K562 (cell line): ENCODE measurements at regions not wholly inside any gene's neighbourhood (a gene's known extent, or its start where the extent isn't known, plus 50 kb on each side); places are given as distances from the start of the nearest gene placed in this dataset.

ENCODE experiments used
- ATAC-seq: fragments of 200-7000 bp; cut with Tn5 transposase; 3 replicates; pipeline ENCODE4 v1.9.1; 2020; ENCODE audit warnings: moderate library complexity
- BruUV-seq: library from RNA; stranded (reverse); fragments of 400-500 nt; replicated peaks from 2 replicates; lab custom pipeline; 2021; lab: Mats Ljungman, UMichigan
- CTCF ChIA-PET: fragments of 300-600 bp; formaldehyde crosslinking; extraction: SDS; loops from one replicate; lab custom pipeline; 2021; ENCODE audit warnings: low intra/inter-chr PET ratio; lab: Yijun Ruan, JAX
- POLR2A ChIA-PET: fragments of 300-600, 350-650 bp; sonication (Branson Sonifier 250); formaldehyde crosslinking; extraction: SDS; loops from one replicate; lab custom pipeline; 2021; ENCODE audit warnings: antibody characterized with exemption, inconsistent platforms; lab: Yijun Ruan, JAX
- DNase-seq, 4 experiments: peaks; one replicate each; pipeline versions ENCODE4 v3.0.0 to v3.0.0-alpha.2; 2011 to 2018; ENCODE audit warnings: low spot score in 3 of 4, mixed read lengths in 3 of 4; ENCODE audit errors: extremely low read depth in 1 of 4
- FAIRE-seq: peaks from 2 replicates; lab custom pipeline; 2011; peaks lifted over from hg19 to GRCh38; lab: Jason Lieb, UNC
- H2AFZ ChIP-seq: 2 replicates; pipeline ENCODE4 v1.6.0; 2011; ENCODE audit warnings: low read depth, low read length, control low read depth, inconsistent platforms
- H3K27ac ChIP-seq: fragments of 200-600 bp; 3 replicates; pipeline ENCODE4 v1.8.0; 2011; ENCODE audit warnings: low read depth, mild to moderate bottlenecking, control low read depth, inconsistent platforms, low read length, moderate library complexity, mixed read lengths; ENCODE audit errors: extremely low read depth
- H3K27me3 ChIP-seq, 2 experiments: fragments of 300-600 bp in 1 of 2; 2 replicates in 1 of 2; 3 replicates in 1 of 2; pipeline versions ENCODE4 v1.6.0 to v1.8.0; 2011; ENCODE audit warnings: inconsistent platforms in 2 of 2, low read length in 2 of 2, mild to moderate bottlenecking in 1 of 2, mixed read lengths in 1 of 2, moderate library complexity in 1 of 2; ENCODE audit not compliant: control insufficient read depth in 2 of 2, insufficient read depth in 2 of 2
- H3K36me3 ChIP-seq: fragments of 300-600 bp; 3 replicates; pipeline ENCODE4 v1.8.0; 2011; ENCODE audit warnings: mild to moderate bottlenecking, low read length, inconsistent platforms; ENCODE audit not compliant: control insufficient read depth, insufficient read depth
- H3K4me1 ChIP-seq, 2 experiments: fragments of 200-600 bp in 1 of 2; replicated peaks in 1 of 2; 2 replicates in 1 of 2; 3 replicates in 1 of 2; pipeline versions ENCODE4 v1.5.1 to v1.8.0; 2011; ENCODE audit warnings: inconsistent platforms in 2 of 2, low read length in 2 of 2, mild to moderate bottlenecking in 1 of 2, mixed read lengths in 1 of 2, moderate library complexity in 1 of 2; ENCODE audit not compliant: control insufficient read depth in 2 of 2, insufficient read depth in 2 of 2
- H3K4me2 ChIP-seq: 2 replicates; pipeline ENCODE4 v1.6.1; 2011; ENCODE audit warnings: low read length, control low read depth, inconsistent platforms, mixed read lengths; ENCODE audit not compliant: insufficient read depth
- H3K4me3 ChIP-seq: fragments of 200-600 bp; sonication (generic), shearing (Covaris generic); 2 replicates; pipeline ENCODE4 v1.5.1; 2016; ENCODE audit warnings: control low read depth, inconsistent platforms
- H3K79me2 ChIP-seq: fragments of 200-600 bp; 3 replicates; pipeline ENCODE4 v1.8.0; 2011; ENCODE audit warnings: low read length, inconsistent platforms; ENCODE audit not compliant: control insufficient read depth, insufficient read depth
- H3K9ac ChIP-seq, 2 experiments: 2 replicates each; pipeline versions ENCODE4 v1.6.0 to v1.6.1; 2011; ENCODE audit warnings: low read depth in 2 of 2, low read length in 2 of 2, control low read depth in 1 of 2, inconsistent platforms in 1 of 2, mild to moderate bottlenecking in 1 of 2, mixed read lengths in 1 of 2; ENCODE audit not compliant: insufficient read depth in 1 of 2
- H3K9me1 ChIP-seq: one replicate; pipeline ENCODE4 v1.6.0; 2011; ENCODE audit warnings: inconsistent platforms, mild to moderate bottlenecking, low read length, moderate library complexity; ENCODE audit not compliant: control insufficient read depth, insufficient read depth
- H3K9me3 ChIP-seq: replicated peaks from 2 replicates; pipeline ENCODE4 v1.5.1; 2011; ENCODE audit warnings: low read depth, low read length, inconsistent platforms; ENCODE audit not compliant: control insufficient read depth, insufficient read depth
- H4K20me1 ChIP-seq: replicated peaks from 2 replicates; pipeline ENCODE4 v1.6.1; 2011; ENCODE audit warnings: low read length, inconsistent platforms, mixed read lengths; ENCODE audit not compliant: control insufficient read depth, insufficient read depth
- ATF2 ChIP-seq: sonication (generic); formaldehyde crosslinking; IDR thresholded peaks from 2 replicates; pipeline ENCODE4 v1.8.1; 2022; ENCODE audit warnings: missing genetic modification reagents
- CC2D1A ChIP-seq: fragments of 450-650 bp; IDR thresholded peaks from 2 replicates; pipeline ENCODE4 v1.6.1; 2017; ENCODE audit warnings: mild to moderate bottlenecking
- GABPB1 ChIP-seq: sonication (generic); formaldehyde crosslinking; IDR thresholded peaks from 2 replicates; pipeline ENCODE4 v1.8.0; 2022; ENCODE audit warnings: mild to moderate bottlenecking, missing genetic modification reagents
- GTF2A2 ChIP-seq: IDR thresholded peaks from 2 replicates; pipeline ENCODE4 v1.6.1; 2016; ENCODE audit warnings: mild to moderate bottlenecking, missing genetic modification characterization, missing compliant biosample characterization
- MAFK ChIP-seq: IDR thresholded peaks from 2 replicates; pipeline ENCODE4 v1.6.1; 2011; ENCODE audit warnings: low read length, improper control_type of control experiment
- MTA2 ChIP-seq: fragments of 450-650 bp; IDR thresholded peaks from 2 replicates; pipeline ENCODE4 v1.6.1; 2016; ENCODE audit warnings: low read depth
- SOX6 ChIP-seq: fragments of 450-650 bp; IDR thresholded peaks from 2 replicates; pipeline ENCODE4 v1.6.1; 2014; ENCODE audit warnings: mild to moderate bottlenecking
- ZNF282 ChIP-seq: sonication (generic); formaldehyde crosslinking; IDR thresholded peaks from 2 replicates; pipeline ENCODE4 v1.8.1; 2023; ENCODE audit warnings: missing genetic modification reagents
- WGBS: fragments of 100-300 bp; shearing (Covaris generic); methylation state at CpG from one replicate; pipeline ENCODE4 v1.1.6; 2016; ENCODE audit warnings: low coverage, mixed read lengths; ENCODE audit not compliant: insufficient coverage; ENCODE audit errors: missing lambda C conversion rate; 5-methylcytosine and 5-hydroxymethylcytosine counted together
- in situ Hi-C: fragments of 300-500 bp; cut with MboI; formaldehyde crosslinking; loops from 4 replicates; pipeline ENCODE4 v1.15.0; 2018; ENCODE audit warnings: inconsistent platforms, mixed read lengths
- intact Hi-C: fragments of 100-400 bp; cut with micrococcal nuclease; formaldehyde crosslinking; loops from 2 replicates; pipeline ENCODE4 v1.14.2; 2022

- DNase-seq (no peak), ATAC-seq (no peak), FAIRE-seq (no peak)
- H3K4me3 ChIP-seq = no peak overlapping the region
- no peaks in the 10 kb centered on the region for H3K4me1 ChIP-seq
- no peaks in the 10 kb centered on the region for H3K36me3 ChIP-seq
- no peak overlapping the region for H3K27ac ChIP-seq
- no peak overlapping the region for H2AFZ ChIP-seq
- H3K27me3 ChIP-seq = no peaks in the 10 kb centered on the region; a peak in 2 of 5 replicates
- ChIA-PET CTCF (no interaction called here), POLR2A (no interaction called here)
- H3K9me3 ChIP-seq = no peaks in the 10 kb centered on the region
- no peaks in the 10 kb centered on the region for H4K20me1 ChIP-seq
- no peak overlapping the region for H3K4me2 ChIP-seq
- intact Hi-C loops = no loop called here
- H3K9ac ChIP-seq = no peak overlapping the region
- H3K9me1 ChIP-seq = no peaks in the 10 kb centered on the region
- in situ Hi-C loops = no loop called here
- 8% methylated on average over 6 of the region's 6 CpGs for WGBS
- no peak for TF ChIP-seq MAFK
- no peak for TF ChIP-seq CC2D1A
- no peak for TF ChIP-seq SOX6
- TF ChIP-seq MTA2 = no peak
- no peak for TF ChIP-seq ZNF282 (CRISPR knock-in tag)
- TF ChIP-seq GABPB1 (CRISPR knock-in tag) = no peak
- TF ChIP-seq GTF2A2 (tag) = no peak
- TF ChIP-seq ATF2 = no peak
- BruUV-seq = no TSS peak
- no peaks in the 10 kb centered on the region for H3K79me2 ChIP-seq
These were observed 257.9 kb downstream of the PTEN start for GRCh38 chr10:88121361-88121760.
